GM23338 (cell line): ENCODE measurements at regions not wholly inside any gene's neighbourhood (a gene's known extent, or its start where the extent isn't known, plus 50 kb on each side); places are given as distances from the start of the nearest gene placed in this dataset.

Experiments used
- ATAC-seq: fragments of 200-7000 bp; cut with Tn5 transposase; 3 replicates; pipeline ENCODE4 v1.9.1; 2020
- DNase-seq: peaks from one replicate; pipeline ENCODE4 v3.0.0-alpha.2; 2015; ENCODE audit warnings: low spot score
- H2AFZ ChIP-seq: fragments of 200-600 bp; sonication (generic); 2 replicates; pipeline ENCODE4 v1.8.0; 2016; ENCODE audit warnings: antibody characterized with exemption, mild to moderate bottlenecking, moderate library complexity
- H3F3A ChIP-seq: fragments of 200-600 bp; sonication (generic); replicated peaks from 2 replicates; pipeline ENCODE4 v1.8.0; 2017; ENCODE audit warnings: antibody characterized with exemption, mixed run types, low read depth
- H3K27ac ChIP-seq: fragments of 200-600 bp; sonication (generic); 2 replicates; pipeline ENCODE4 v1.6.1; 2016; ENCODE audit warnings: low read depth
- H3K27me3 ChIP-seq: fragments of 200-600 bp; sonication (generic); 2 replicates; pipeline ENCODE4 v1.8.0; 2016; ENCODE audit warnings: mild to moderate bottlenecking, mixed run types, moderate library complexity; ENCODE audit not compliant: insufficient read depth
- H3K36me3 ChIP-seq: fragments of 200-600 bp; sonication (generic); 2 replicates; pipeline ENCODE4 v1.8.0; 2016; ENCODE audit warnings: mild to moderate bottlenecking; ENCODE audit not compliant: insufficient read depth
- H3K4me1 ChIP-seq: fragments of 200-600 bp; sonication (generic); 2 replicates; pipeline ENCODE4 v1.8.0; 2016; ENCODE audit warnings: mild to moderate bottlenecking, moderate library complexity; ENCODE audit not compliant: insufficient read depth
- H3K4me2 ChIP-seq: fragments of 200-600 bp; sonication (generic); 2 replicates; pipeline ENCODE4 v1.7.1; 2017; ENCODE audit warnings: mixed run types
- H3K4me3 ChIP-seq: fragments of 200-600 bp; sonication (generic); 2 replicates; pipeline ENCODE4 v1.6.1; 2016; ENCODE audit warnings: mixed run types
- H3K79me2 ChIP-seq: fragments of 200-600 bp; sonication (generic); replicated peaks from 2 replicates; pipeline ENCODE4 v1.8.0; 2017; ENCODE audit warnings: mild to moderate bottlenecking; ENCODE audit not compliant: insufficient read depth
- H3K9me2 ChIP-seq: fragments of 200-600 bp; sonication (generic); 2 replicates; pipeline ENCODE4 v1.8.0; 2017; ENCODE audit not compliant: insufficient read depth
- H4K20me1 ChIP-seq: fragments of 200-600 bp; sonication (generic); replicated peaks from 2 replicates; pipeline ENCODE4 v1.8.0; 2017; ENCODE audit warnings: mild to moderate bottlenecking; ENCODE audit not compliant: insufficient read depth
- H3K27ac Mint-ChIP-seq: 2 replicates; pipeline ENCODE4 v1.8.0; 2020; ENCODE audit warnings: inconsistent platforms, mild to moderate bottlenecking, moderate library complexity, mixed read lengths
- H3K27me3 Mint-ChIP-seq: 3 replicates; pipeline ENCODE4 v1.8.0; 2022; ENCODE audit warnings: low read depth, mild to moderate bottlenecking, moderate library complexity, mixed read lengths, inconsistent platforms; ENCODE audit not compliant: insufficient read depth, poor library complexity
- H3K36me3 Mint-ChIP-seq: 3 replicates; pipeline ENCODE4 v1.8.0; 2021; ENCODE audit warnings: low read depth, mild to moderate bottlenecking, inconsistent platforms, moderate library complexity, mixed read lengths
- H3K4me1 Mint-ChIP-seq: 3 replicates; pipeline ENCODE4 v1.8.0; 2020; ENCODE audit warnings: mild to moderate bottlenecking, inconsistent platforms, mixed read lengths
- H3K4me3 Mint-ChIP-seq: 3 replicates; pipeline ENCODE4 v1.8.0; 2021; ENCODE audit warnings: moderate library complexity, mild to moderate bottlenecking, inconsistent platforms, mixed read lengths
- H3K9me3 Mint-ChIP-seq: 3 replicates; pipeline ENCODE4 v1.8.0; 2020; ENCODE audit warnings: moderate library complexity, mild to moderate bottlenecking, inconsistent platforms, mixed read lengths
- CREB1 ChIP-seq: fragments of 250-450 bp; sonication (Bioruptor Pico); IDR thresholded peaks from 2 replicates; pipeline ENCODE4 v1.5.0; 2020; ENCODE audit warnings: low read depth, mild to moderate bottlenecking, moderate library complexity
- EZH2 ChIP-seq: fragments of 200-600 bp; sonication (generic); IDR thresholded peaks from one replicate; pipeline ENCODE4 v1.8.0; 2017; ENCODE audit warnings: antibody characterized with exemption, mild to moderate bottlenecking, low read depth; ENCODE audit not compliant: unreplicated experiment
- EZH2phosphoT487 ChIP-seq: fragments of 200-600 bp; sonication (generic); IDR thresholded peaks from one replicate; pipeline ENCODE4 v1.8.1; 2018; ENCODE audit warnings: antibody characterized with exemption; ENCODE audit not compliant: unreplicated experiment
- NANOG ChIP-seq: IDR thresholded peaks from 2 replicates; pipeline ENCODE4 v1.6.1; 2016; ENCODE audit warnings: antibody characterized with exemption, borderline replicate concordance
- POLR2AphosphoS5 ChIP-seq: IDR thresholded peaks from 2 replicates; pipeline ENCODE4 v1.6.1; 2016; ENCODE audit warnings: antibody characterized with exemption, low read depth
- STAT1 ChIP-seq: IDR thresholded peaks from one replicate; pipeline ENCODE4 v1.6.1; 2016; ENCODE audit warnings: antibody characterized with exemption; ENCODE audit not compliant: unreplicated experiment
- ZNF114 ChIP-seq: fragments of 250-450 bp; sonication (Bioruptor Pico); IDR thresholded peaks from 2 replicates; pipeline ENCODE4 v1.5.0; 2020; ENCODE audit warnings: mild to moderate bottlenecking, moderate library complexity
- ZNF331 ChIP-seq: fragments of 250-450 bp; sonication (Bioruptor Pico); IDR thresholded peaks from 2 replicates; pipeline ENCODE4 v1.5.0; 2020; ENCODE audit warnings: low read depth, mild to moderate bottlenecking, moderate library complexity
- TF ChIP-seq, protein P1 (sequence below): IDR thresholded peaks from 2 replicates; pipeline ENCODE4 v1.6.1; 2016; ENCODE audit warnings: antibody characterized with exemption
- TF ChIP-seq, protein P2 (sequence below), 2 experiments: fragments of 200-600 bp in 1 of 2; sonication (generic) in 1 of 2; conservative IDR thresholded peaks; 2 replicates each; pipeline versions ENCODE4 v1.5.1 to v1.6.1; 2016 to 2017; ENCODE audit warnings: antibody characterized with exemption in 2 of 2, low read depth in 2 of 2, mild to moderate bottlenecking in 2 of 2, moderate library complexity in 1 of 2
- TF ChIP-seq, protein P3 (sequence below): IDR thresholded peaks from one replicate; pipeline ENCODE4 v1.6.1; 2018; ENCODE audit warnings: antibody characterized with exemption; ENCODE audit not compliant: unreplicated experiment

DNA sequence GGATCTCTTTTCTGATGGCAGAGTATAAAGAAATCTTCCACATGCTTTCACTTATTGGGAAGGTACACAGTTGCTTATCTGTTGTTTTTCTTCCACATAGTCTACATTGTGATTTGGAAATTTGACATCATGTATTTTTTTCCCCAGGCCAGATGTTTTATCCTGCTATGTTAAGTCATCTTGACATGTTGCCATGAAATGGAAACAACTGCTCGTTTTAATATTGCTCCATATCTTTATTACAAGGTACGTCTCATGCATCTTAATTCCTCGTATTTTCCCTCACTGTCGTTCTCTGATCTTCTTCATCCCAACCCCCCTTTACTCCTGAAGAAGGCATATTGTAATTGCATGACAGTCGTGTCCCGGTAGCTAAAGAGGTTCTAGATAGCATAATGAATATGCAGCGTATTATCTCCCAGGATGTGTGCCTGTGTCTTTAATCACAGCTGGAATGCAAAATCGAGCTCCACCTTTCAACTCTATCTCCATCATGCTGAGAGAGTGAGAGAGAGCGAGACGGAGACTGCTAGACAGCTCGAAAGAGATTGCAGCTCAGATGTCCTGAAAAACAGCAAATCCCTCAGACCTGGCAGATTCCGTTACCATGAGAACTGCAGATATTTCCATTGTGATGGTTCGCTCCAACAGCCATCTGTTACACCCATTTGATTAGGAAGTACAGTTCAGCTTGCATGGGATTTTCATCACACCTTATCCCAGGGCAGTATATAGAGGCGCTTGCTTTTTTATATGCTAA, 281.7 kb downstream of the TMEM38B start:
- Histone ChIP-seq H3F3A (no peaks in the 10 kb centered on the region), H2AFZ (no peak overlapping the region), H3K27me3 (peaks cover 29% of the 10 kb centered on the region), H3K36me3 (no peaks in the 10 kb centered on the region), H3K4me3 (no peak overlapping the region), H3K27ac (no peak overlapping the region), H3K4me2 (no peak overlapping the region), H3K4me1 (peaks cover 11% of the 10 kb centered on the region; the same call in 1 of the 2 replicates), H3K9me2 (peaks cover 3% of the 10 kb centered on the region; the same call in 1 of the 2 replicates), H4K20me1 (no peaks in the 10 kb centered on the region), H3K79me2 (no peaks in the 10 kb centered on the region)
- DNase-seq (no peak), ATAC-seq (peak; percentile 37; the same call in 2 of the 3 replicates)
- Mint-ChIP-seq H3K4me3 (no peak overlapping the region), H3K27ac (no peak overlapping the region), H3K4me1 (peaks cover 24% of the 10 kb centered on the region), H3K36me3 (no peaks in the 10 kb centered on the region), H3K27me3 (peaks cover 3% of the 10 kb centered on the region), H3K9me3 (no peaks in the 10 kb centered on the region)
- TF ChIP-seq EZH2 (no peak), STAT1 (no peak), ZNF331 (CRISPR knock-in tag) (no peak), NANOG (no peak), ZNF114 (no peak), POLR2AphosphoS5 (no peak), EZH2phosphoT487 (no peak), CREB1 (no peak)
- TF ChIP-seq, protein P1, sequence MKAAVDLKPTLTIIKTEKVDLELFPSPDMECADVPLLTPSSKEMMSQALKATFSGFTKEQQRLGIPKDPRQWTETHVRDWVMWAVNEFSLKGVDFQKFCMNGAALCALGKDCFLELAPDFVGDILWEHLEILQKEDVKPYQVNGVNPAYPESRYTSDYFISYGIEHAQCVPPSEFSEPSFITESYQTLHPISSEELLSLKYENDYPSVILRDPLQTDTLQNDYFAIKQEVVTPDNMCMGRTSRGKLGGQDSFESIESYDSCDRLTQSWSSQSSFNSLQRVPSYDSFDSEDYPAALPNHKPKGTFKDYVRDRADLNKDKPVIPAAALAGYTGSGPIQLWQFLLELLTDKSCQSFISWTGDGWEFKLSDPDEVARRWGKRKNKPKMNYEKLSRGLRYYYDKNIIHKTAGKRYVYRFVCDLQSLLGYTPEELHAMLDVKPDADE: no peak
- TF ChIP-seq, protein P2, sequence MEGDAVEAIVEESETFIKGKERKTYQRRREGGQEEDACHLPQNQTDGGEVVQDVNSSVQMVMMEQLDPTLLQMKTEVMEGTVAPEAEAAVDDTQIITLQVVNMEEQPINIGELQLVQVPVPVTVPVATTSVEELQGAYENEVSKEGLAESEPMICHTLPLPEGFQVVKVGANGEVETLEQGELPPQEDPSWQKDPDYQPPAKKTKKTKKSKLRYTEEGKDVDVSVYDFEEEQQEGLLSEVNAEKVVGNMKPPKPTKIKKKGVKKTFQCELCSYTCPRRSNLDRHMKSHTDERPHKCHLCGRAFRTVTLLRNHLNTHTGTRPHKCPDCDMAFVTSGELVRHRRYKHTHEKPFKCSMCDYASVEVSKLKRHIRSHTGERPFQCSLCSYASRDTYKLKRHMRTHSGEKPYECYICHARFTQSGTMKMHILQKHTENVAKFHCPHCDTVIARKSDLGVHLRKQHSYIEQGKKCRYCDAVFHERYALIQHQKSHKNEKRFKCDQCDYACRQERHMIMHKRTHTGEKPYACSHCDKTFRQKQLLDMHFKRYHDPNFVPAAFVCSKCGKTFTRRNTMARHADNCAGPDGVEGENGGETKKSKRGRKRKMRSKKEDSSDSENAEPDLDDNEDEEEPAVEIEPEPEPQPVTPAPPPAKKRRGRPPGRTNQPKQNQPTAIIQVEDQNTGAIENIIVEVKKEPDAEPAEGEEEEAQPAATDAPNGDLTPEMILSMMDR (conservative IDR thresholded peaks at IDR 0.05; ENCODE audit: low read depth in 2 of 2): no peak
- TF ChIP-seq, protein P3, sequence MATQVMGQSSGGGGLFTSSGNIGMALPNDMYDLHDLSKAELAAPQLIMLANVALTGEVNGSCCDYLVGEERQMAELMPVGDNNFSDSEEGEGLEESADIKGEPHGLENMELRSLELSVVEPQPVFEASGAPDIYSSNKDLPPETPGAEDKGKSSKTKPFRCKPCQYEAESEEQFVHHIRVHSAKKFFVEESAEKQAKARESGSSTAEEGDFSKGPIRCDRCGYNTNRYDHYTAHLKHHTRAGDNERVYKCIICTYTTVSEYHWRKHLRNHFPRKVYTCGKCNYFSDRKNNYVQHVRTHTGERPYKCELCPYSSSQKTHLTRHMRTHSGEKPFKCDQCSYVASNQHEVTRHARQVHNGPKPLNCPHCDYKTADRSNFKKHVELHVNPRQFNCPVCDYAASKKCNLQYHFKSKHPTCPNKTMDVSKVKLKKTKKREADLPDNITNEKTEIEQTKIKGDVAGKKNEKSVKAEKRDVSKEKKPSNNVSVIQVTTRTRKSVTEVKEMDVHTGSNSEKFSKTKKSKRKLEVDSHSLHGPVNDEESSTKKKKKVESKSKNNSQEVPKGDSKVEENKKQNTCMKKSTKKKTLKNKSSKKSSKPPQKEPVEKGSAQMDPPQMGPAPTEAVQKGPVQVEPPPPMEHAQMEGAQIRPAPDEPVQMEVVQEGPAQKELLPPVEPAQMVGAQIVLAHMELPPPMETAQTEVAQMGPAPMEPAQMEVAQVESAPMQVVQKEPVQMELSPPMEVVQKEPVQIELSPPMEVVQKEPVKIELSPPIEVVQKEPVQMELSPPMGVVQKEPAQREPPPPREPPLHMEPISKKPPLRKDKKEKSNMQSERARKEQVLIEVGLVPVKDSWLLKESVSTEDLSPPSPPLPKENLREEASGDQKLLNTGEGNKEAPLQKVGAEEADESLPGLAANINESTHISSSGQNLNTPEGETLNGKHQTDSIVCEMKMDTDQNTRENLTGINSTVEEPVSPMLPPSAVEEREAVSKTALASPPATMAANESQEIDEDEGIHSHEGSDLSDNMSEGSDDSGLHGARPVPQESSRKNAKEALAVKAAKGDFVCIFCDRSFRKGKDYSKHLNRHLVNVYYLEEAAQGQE: no peak
